GM12864 (cell line): ENCODE measurements at regions not wholly inside any gene's neighbourhood (a gene's known extent, or its start where the extent isn't known, plus 50 kb on each side); places are given as distances from the start of the nearest gene placed in this dataset.

Source experiments
- DNase-seq: peaks from one replicate; pipeline ENCODE4 v3.0.0-alpha.2; 2011; ENCODE audit warnings: low read depth
- H3K4me3 ChIP-seq: 2 replicates; pipeline ENCODE4 v1.5.1; 2011; ENCODE audit warnings: mild to moderate bottlenecking, low read depth, low read length, control low read depth
- CTCF ChIP-seq: IDR thresholded peaks from 2 replicates; pipeline ENCODE4 v1.5.1; 2011; ENCODE audit warnings: low read depth, mild to moderate bottlenecking, moderate library complexity, low read length, control low read depth, inconsistent platforms; ENCODE audit errors: missing control alignments

- no peak for TF ChIP-seq CTCF
- no peak for DNase-seq
- H3K4me3 ChIP-seq = no peak overlapping the region
These were observed 1033.2 kb upstream of the FAM98A start for GRCh38 chr2:34632327-34632726.

- H3K4me3 ChIP-seq = no peak overlapping the region
- no peak for TF ChIP-seq CTCF
- DNase-seq = no peak
These were observed 1027.9 kb upstream of the FAM98A start for GRCh38 chr2:34627003-34627402.

DNA sequence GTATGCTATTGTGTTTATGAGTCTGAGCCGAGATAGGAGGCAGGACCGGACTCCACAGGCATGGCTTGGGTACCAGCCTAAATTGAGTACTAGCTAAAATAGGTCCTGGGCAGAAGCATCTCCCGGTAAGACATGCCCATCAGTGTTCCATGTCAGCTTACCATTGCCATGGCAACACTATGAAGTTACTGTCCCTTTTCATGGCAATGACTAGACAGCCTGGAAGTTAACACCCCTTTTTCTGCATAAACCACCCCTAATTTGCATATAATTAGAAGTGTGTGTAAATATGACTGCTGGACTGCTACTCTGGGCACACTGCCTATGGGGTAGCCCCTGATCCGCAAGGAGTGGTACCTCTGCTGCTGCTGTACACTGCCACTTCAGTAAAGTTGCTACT lies 1005.1 kb upstream of the FAM98A start:
- DNase-seq = no peak
- no peak overlapping the region for H3K4me3 ChIP-seq
- TF ChIP-seq CTCF = no peak

GRCh38 chr2:34602262-34602661 lies 1003.2 kb upstream of the FAM98A start:
- H3K4me3 ChIP-seq = no peak overlapping the region
- TF ChIP-seq CTCF = no peak
- DNase-seq = no peak

DNA sequence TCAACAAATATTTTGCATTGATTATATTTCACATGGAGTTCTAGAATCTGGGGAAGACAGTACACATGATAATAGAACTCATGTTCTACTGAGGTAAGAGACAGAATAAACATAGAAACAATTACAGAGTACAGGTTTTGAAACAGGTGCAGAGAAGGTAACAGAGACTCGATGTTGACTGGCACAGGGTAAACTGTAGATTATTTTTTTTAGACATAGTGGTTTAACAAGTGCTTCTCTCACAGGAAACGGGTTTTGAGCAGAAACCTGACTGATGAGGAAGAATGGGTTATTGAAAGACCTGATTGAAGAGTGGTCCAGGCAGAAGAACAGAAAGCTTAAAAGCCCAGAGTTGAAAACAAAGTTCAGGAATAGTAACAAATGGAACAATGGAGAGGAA lies 1002.5 kb upstream of the FAM98A start:
- TF ChIP-seq CTCF = no peak
- no peak for DNase-seq
- H3K4me3 ChIP-seq = no peak overlapping the region

DNA sequence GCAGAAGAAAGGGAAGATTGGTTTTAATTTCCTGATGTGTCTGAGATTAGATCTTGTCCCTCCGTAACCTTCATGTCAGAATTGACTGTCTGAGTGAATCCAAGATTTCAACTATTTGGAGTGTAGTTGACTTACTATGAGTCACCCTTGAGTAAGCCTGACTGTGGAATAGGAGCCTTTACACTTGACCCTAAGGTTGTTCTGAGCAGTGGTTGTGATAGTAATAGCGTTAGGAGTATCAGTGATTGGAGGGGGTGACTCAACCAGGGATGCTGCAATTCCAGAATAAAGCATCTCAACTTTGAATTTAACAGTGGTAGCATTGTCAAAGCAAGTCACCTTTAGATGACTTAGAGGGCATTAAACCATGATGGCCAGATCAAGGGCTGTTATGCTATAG lies 979.5 kb upstream of the FAM98A start:
- DNase-seq = no peak
- no peak overlapping the region for H3K4me3 ChIP-seq
- TF ChIP-seq CTCF = no peak

GRCh38 chr2:34570266-34570872 lies 971.3 kb upstream of the FAM98A start:
- no peak for DNase-seq
- no peak for TF ChIP-seq CTCF

More at GRCh38 chr2:34570266-34570872, 971.3 kb upstream of the FAM98A start:
- H3K4me3 ChIP-seq = no peak overlapping the region
